ENCODE measurements at regions not wholly inside any gene's neighbourhood (a gene's known extent, or its start where the extent isn't known, plus 50 kb on each side); places are given as distances from the start of the nearest gene placed in this dataset.

DNA sequence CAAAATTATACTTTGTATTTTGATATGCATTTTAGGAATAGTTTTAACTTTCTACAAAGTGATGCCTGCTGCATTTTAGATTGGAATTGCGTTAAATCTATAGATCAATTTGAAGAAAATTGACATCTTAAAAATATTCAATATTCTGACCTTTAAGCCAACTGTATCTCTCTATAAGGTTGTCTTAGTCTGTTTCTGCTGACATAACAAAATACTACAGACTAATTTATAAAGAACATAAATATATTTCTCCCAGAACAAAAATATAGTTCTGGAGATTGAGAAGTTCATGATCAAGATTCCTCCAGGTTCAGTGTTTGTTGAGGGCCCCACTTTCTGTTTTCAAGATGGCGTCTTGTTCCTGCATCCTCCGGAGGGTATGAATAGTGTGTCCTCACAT is 73.6 kb upstream of the NEGR1 start:
- H3K4me2 ChIP-seq, result no peak overlapping the region
- no peaks in the 10 kb centered on the region for H3K9me2 ChIP-seq (ENCODE audit: insufficient read depth)
- no peak overlapping the region for H3K4me3 ChIP-seq
- Mint-ChIP-seq H3K4me3 (no peak overlapping the region), H3K36me3 (ENCODE audit: low read depth) (no peaks in the 10 kb centered on the region), H3K4me1 (no peaks in the 10 kb centered on the region), H3K27me3 (ENCODE audit: insufficient read depth, low read depth, poor library complexity) (no peaks in the 10 kb centered on the region), H3K9me3 (no peaks in the 10 kb centered on the region), H3K27ac (no peak overlapping the region)
- no peak overlapping the region for H2AFZ ChIP-seq
- no peaks in the 10 kb centered on the region for H4K20me1 ChIP-seq (replicated peaks; ENCODE audit: insufficient read depth)
- H3K79me2 ChIP-seq (replicated peaks; ENCODE audit: insufficient read depth), result no peaks in the 10 kb centered on the region
- ATAC-seq, result no peak
- DNase-seq (ENCODE audit: low spot score), result no peak
- no peaks in the 10 kb centered on the region for H3F3A ChIP-seq (replicated peaks; ENCODE audit: low read depth)
- TF ChIP-seq POLR2AphosphoS5 (IDR thresholded peaks at IDR 0.05; ENCODE audit: low read depth) (no peak), NANOG (IDR thresholded peaks at IDR 0.05; ENCODE audit: borderline replicate concordance) (no peak), STAT1 (IDR thresholded peaks at IDR 0.05; ENCODE audit: unreplicated experiment) (no peak), EZH2 (IDR thresholded peaks at IDR 0.05; ENCODE audit: low read depth, unreplicated experiment) (no peak), EZH2phosphoT487 (IDR thresholded peaks at IDR 0.05; ENCODE audit: unreplicated experiment) (no peak), ZNF331 (CRISPR knock-in tag; IDR thresholded peaks at IDR 0.05; ENCODE audit: low read depth) (no peak), JUNB (IDR thresholded peaks at IDR 0.05; ENCODE audit: unreplicated experiment) (no peak), CREB1 (CRISPR knock-in tag; IDR thresholded peaks at IDR 0.05; ENCODE audit: low read depth) (no peak), ZNF114 (CRISPR knock-in tag; IDR thresholded peaks at IDR 0.05) (no peak)
- TF ChIP-seq, protein P1, sequence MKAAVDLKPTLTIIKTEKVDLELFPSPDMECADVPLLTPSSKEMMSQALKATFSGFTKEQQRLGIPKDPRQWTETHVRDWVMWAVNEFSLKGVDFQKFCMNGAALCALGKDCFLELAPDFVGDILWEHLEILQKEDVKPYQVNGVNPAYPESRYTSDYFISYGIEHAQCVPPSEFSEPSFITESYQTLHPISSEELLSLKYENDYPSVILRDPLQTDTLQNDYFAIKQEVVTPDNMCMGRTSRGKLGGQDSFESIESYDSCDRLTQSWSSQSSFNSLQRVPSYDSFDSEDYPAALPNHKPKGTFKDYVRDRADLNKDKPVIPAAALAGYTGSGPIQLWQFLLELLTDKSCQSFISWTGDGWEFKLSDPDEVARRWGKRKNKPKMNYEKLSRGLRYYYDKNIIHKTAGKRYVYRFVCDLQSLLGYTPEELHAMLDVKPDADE (IDR thresholded peaks at IDR 0.05), result no peak
- TF ChIP-seq, protein P2, sequence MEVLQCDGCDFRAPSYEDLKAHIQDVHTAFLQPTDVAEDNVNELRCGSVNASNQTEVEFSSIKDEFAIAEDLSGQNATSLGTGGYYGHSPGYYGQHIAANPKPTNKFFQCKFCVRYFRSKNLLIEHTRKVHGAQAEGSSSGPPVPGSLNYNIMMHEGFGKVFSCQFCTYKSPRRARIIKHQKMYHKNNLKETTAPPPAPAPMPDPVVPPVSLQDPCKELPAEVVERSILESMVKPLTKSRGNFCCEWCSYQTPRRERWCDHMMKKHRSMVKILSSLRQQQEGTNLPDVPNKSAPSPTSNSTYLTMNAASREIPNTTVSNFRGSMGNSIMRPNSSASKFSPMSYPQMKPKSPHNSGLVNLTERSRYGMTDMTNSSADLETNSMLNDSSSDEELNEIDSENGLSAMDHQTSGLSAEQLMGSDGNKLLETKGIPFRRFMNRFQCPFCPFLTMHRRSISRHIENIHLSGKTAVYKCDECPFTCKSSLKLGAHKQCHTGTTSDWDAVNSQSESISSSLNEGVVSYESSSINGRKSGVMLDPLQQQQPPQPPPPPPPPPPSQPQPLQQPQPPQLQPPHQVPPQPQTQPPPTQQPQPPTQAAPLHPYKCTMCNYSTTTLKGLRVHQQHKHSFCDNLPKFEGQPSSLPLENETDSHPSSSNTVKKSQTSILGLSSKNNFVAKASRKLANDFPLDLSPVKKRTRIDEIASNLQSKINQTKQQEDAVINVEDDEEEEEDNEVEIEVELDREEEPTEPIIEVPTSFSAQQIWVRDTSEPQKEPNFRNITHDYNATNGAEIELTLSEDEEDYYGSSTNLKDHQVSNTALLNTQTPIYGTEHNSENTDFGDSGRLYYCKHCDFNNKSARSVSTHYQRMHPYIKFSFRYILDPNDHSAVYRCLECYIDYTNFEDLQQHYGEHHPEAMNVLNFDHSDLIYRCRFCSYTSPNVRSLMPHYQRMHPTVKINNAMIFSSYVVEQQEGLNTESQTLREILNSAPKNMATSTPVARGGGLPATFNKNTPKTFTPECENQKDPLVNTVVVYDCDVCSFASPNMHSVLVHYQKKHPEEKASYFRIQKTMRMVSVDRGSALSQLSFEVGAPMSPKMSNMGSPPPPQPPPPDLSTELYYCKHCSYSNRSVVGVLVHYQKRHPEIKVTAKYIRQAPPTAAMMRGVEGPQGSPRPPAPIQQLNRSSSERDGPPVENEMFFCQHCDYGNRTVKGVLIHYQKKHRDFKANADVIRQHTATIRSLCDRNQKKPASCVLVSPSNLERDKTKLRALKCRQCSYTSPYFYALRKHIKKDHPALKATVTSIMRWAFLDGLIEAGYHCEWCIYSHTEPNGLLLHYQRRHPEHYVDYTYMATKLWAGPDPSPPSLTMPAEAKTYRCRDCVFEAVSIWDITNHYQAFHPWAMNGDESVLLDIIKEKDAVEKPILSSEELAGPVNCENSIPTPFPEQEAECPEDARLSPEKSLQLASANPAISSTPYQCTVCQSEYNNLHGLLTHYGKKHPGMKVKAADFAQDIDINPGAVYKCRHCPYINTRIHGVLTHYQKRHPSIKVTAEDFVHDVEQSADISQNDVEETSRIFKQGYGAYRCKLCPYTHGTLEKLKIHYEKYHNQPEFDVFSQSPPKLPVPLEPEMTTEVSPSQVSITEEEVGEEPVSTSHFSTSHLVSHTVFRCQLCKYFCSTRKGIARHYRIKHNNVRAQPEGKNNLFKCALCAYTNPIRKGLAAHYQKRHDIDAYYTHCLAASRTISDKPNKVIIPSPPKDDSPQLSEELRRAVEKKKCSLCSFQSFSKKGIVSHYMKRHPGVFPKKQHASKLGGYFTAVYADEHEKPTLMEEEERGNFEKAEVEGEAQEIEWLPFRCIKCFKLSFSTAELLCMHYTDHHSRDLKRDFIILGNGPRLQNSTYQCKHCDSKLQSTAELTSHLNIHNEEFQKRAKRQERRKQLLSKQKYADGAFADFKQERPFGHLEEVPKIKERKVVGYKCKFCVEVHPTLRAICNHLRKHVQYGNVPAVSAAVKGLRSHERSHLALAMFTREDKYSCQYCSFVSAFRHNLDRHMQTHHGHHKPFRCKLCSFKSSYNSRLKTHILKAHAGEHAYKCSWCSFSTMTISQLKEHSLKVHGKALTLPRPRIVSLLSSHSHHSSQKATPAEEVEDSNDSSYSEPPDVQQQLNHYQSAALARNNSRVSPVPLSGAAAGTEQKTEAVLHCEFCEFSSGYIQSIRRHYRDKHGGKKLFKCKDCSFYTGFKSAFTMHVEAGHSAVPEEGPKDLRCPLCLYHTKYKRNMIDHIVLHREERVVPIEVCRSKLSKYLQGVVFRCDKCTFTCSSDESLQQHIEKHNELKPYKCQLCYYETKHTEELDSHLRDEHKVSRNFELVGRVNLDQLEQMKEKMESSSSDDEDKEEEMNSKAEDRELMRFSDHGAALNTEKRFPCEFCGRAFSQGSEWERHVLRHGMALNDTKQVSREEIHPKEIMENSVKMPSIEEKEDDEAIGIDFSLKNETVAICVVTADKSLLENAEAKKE (CRISPR knock-in tag; IDR thresholded peaks at IDR 0.05), result no peak
- no peaks in the 10 kb centered on the region for H3K4me1 ChIP-seq (ENCODE audit: insufficient read depth)
- H3K27me3 ChIP-seq (ENCODE audit: insufficient read depth), result no peaks in the 10 kb centered on the region
- no peaks in the 10 kb centered on the region for H3K36me3 ChIP-seq (ENCODE audit: insufficient read depth)
- H3K27ac ChIP-seq (ENCODE audit: low read depth), result no peak overlapping the region

Measured in GM23338 (cell line).